ENCODE measurements at regions not wholly inside any gene's neighbourhood (a gene's known extent, or its start where the extent isn't known, plus 50 kb on each side); places are given as distances from the start of the nearest gene placed in this dataset.

DNA sequence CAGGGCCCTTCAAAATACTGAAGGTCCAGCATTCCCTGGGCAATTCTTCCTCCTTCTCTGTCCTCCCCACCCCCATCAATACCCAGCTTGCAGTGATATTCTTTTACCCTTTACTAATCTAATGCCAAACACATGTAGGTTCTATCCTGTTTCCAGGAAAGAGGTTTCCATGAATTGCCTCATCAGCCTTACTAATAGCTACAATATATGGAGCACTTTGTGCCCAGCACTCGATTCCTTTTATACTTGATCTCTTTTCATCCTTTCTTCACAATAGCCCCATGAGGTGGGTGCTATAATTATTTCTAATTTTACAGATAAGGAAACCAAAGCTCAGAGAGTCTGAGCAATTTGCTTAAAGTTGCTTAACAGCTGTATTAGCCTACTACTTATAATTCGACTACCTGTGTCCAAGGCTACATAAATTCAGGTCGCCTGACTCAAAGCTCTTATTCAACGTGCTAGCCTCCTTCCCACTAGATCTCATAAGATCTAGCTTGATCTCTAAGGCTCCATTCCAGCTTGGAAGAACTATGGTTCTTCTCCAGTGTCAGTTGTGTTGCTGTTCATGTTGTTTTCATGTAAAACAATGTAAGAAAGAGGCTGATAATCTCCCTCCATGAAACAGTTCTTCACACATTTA, 229.6 kb upstream of the PGRMC2 start:
- Histone ChIP-seq H3K27ac (peak overlapping the region; percentile 34 to 70), H3K36me3 (no peaks in the 10 kb centered on the region), H3K27me3 (no peaks in the 10 kb centered on the region), H3K4me3 (no peak overlapping the region), H3K4me1 (no peaks in the 10 kb centered on the region), H3K9me3 (no peaks in the 10 kb centered on the region)
- intact Hi-C loops (cut with DNase I; ENCODE audit: low total_unique reads), result no loop called here
- TF ChIP-seq POLR2A (IDR thresholded peaks at IDR 0.05), result no peak
- TF ChIP-seq POLR2AphosphoS5 (IDR thresholded peaks at IDR 0.05), result no peak
- TF ChIP-seq, protein P1, sequence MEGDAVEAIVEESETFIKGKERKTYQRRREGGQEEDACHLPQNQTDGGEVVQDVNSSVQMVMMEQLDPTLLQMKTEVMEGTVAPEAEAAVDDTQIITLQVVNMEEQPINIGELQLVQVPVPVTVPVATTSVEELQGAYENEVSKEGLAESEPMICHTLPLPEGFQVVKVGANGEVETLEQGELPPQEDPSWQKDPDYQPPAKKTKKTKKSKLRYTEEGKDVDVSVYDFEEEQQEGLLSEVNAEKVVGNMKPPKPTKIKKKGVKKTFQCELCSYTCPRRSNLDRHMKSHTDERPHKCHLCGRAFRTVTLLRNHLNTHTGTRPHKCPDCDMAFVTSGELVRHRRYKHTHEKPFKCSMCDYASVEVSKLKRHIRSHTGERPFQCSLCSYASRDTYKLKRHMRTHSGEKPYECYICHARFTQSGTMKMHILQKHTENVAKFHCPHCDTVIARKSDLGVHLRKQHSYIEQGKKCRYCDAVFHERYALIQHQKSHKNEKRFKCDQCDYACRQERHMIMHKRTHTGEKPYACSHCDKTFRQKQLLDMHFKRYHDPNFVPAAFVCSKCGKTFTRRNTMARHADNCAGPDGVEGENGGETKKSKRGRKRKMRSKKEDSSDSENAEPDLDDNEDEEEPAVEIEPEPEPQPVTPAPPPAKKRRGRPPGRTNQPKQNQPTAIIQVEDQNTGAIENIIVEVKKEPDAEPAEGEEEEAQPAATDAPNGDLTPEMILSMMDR (IDR thresholded peaks at IDR 0.05), result no peak
- no peak for DNase-seq (ENCODE audit: low spot score in 2 of 2)

DNA sequence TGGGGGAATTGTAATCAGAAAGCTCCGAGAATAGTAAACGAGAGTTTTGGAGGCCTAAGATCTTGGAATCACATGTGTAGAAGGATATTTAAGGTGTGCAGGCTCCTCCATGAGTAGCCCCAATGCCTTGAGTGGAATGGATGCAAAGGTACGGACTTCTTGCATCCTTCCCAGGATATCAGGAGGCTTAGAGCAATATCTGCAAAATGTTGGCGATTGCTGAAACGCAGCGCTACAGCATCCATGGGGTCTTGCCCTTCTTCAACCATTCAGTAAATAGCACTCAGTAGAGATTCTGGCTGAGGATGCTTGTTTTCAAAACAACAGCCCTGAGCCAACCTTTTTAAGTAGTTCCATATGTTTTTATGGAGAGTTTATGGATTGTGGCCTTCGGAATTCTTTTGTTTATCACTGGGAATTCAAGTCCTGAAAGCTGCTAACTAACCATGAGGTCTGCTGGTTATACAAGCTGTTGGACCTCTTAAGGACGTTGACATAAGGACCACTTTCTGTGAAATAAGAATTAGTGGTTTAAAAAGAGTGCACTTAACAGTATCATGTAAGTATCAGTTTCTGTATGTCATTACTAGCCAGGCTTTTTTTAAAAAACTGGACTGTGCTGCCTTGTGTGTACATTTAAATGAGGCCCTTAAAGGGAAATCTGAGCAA, 228.8 kb upstream of the PGRMC2 start:
- Histone ChIP-seq H3K4me3 (no peak overlapping the region), H3K36me3 (no peaks in the 10 kb centered on the region), H3K4me1 (no peaks in the 10 kb centered on the region), H3K9me3 (no peaks in the 10 kb centered on the region), H3K27ac (no peak overlapping the region), H3K27me3 (no peaks in the 10 kb centered on the region)
- intact Hi-C loops (cut with DNase I; ENCODE audit: low total_unique reads), result no loop called here
- DNase-seq (ENCODE audit: low spot score in 2 of 2), result no peak
- TF ChIP-seq, protein P1 (IDR thresholded peaks at IDR 0.05), result no peak
- TF ChIP-seq POLR2A (IDR thresholded peaks at IDR 0.05) (no peak), POLR2AphosphoS5 (IDR thresholded peaks at IDR 0.05) (no peak)

DNA sequence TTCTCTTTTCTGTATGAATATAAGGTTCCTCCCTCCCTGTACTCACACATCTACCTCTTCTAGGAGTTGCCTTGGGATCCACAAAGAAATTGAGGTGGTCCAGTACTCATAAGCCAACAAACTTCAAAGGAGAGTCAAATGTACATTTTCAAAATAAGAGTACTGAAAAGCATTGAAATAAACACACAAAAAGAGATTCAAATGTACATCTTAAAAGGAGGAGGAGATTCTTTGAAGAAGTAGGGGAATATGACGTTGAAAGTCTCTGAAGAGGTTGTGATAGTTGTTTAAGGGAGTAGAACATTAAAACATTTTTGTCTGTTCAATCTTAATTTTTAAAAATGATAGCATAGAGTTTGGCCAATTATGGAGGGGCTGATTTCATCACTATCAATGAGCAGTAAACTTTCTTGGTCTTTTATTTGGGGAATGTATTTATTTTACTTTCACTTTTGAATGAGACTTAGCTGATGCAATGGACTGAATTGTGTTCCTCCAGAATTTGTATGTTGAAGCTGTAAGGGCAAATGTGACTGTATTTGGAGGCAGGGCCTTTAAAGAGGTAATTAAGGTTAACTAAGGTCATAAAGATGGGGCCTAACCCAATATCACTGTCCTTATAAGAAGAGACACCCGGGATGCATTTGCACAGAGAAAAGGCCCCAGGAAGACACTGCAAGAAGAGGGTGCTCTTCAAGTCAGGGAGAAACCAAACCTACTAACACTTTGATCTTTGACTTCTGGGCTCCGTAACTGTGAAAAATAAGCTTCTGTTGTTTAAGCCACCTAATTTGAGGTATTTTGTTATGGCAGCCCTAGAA, 226.3 kb upstream of the PGRMC2 start:
- H3K4me3 ChIP-seq, result no peak overlapping the region
- no peak for DNase-seq (ENCODE audit: low spot score in 2 of 2)
- TF ChIP-seq, protein P1 (IDR thresholded peaks at IDR 0.05), result no peak
- no peak for TF ChIP-seq POLR2A (IDR thresholded peaks at IDR 0.05)
- TF ChIP-seq POLR2AphosphoS5 (IDR thresholded peaks at IDR 0.05), result no peak
- no peak overlapping the region for H3K27ac ChIP-seq
- intact Hi-C loops (cut with DNase I; ENCODE audit: low total_unique reads), result no loop called here
- H3K36me3 ChIP-seq, result no peaks in the 10 kb centered on the region
- no peaks in the 10 kb centered on the region for H3K9me3 ChIP-seq
- no peaks in the 10 kb centered on the region for H3K4me1 ChIP-seq
- no peaks in the 10 kb centered on the region for H3K27me3 ChIP-seq

DNA sequence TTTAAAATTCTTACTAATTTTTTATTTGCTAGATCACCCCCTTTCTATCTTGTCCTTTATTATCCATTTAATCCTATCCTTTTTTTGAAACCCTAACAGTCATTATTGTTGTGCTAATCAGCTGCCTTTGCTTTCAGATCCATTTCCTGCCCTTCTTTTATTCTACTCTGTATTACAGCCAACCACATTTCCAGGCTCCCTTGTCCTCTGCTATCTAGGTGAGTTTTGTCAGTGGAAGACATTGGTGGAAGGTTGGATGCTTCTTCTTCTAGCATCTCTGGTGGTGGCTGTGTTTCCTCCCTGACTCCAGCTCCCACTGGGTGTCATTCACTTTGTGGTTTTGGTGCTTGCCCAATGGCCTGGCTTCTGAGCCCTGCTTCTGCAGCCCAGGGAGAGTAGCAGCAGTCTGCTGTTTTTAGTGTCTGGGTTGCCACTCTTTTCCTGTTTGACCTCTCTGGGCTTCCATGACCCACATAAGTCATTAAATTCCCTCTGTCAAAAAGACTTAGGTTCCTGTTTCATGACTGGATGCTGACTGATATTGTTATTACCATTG, 225.2 kb upstream of the PGRMC2 start:
- Histone ChIP-seq H3K36me3 (no peaks in the 10 kb centered on the region), H3K4me3 (no peak overlapping the region), H3K27ac (no peak overlapping the region), H3K4me1 (no peaks in the 10 kb centered on the region), H3K27me3 (no peaks in the 10 kb centered on the region), H3K9me3 (no peaks in the 10 kb centered on the region)
- no peak for DNase-seq (ENCODE audit: low spot score in 2 of 2)
- intact Hi-C loops (cut with DNase I; ENCODE audit: low total_unique reads), result no loop called here
- no peak for TF ChIP-seq POLR2A (IDR thresholded peaks at IDR 0.05)
- no peak for TF ChIP-seq POLR2AphosphoS5 (IDR thresholded peaks at IDR 0.05)
- TF ChIP-seq, protein P1 (IDR thresholded peaks at IDR 0.05), result no peak

Data from breast epithelium (tissue), 4 donors.